Adrenal gland (tissue), 9 donors: ENCODE measurements at regions not wholly inside any gene's neighbourhood (a gene's known extent, or its start where the extent isn't known, plus 50 kb on each side); places are given as distances from the start of the nearest gene placed in this dataset.

Experiments
- DNase-seq, 7 donors: peaks; one replicate each; pipeline ENCODE4 v3.0.0-alpha.2; 2019 to 2020
- H3K27ac ChIP-seq, 5 donors: fragments of 200-600 bp; sonication (generic) in 4 of 5; 1 replicate in 3 of 5; 2 replicates in 2 of 5; pipeline versions ENCODE4 v1.5.1 to v1.8.0; 2016 to 2020; ENCODE audit warnings: mild to moderate bottlenecking in 1 of 5
- H3K27me3 ChIP-seq: fragments of 200-600 bp; 2 replicates; pipeline ENCODE4 v1.8.0; 2021
- H3K36me3 ChIP-seq, 2 donors: fragments of 200-600 bp; replicated peaks in 1 of 2; 1 replicate in 1 of 2; 2 replicates in 1 of 2; pipeline versions ENCODE4 v1.5.1 to v1.8.0; 2018 to 2022
- H3K4me1 ChIP-seq, 2 donors: fragments of 200-600 bp; replicated peaks in 1 of 2; 1 replicate in 1 of 2; 2 replicates in 1 of 2; pipeline versions ENCODE4 v1.5.1 to v1.8.0; 2018 to 2021
- H3K4me3 ChIP-seq, 4 donors: fragments of 200-600 bp; sonication (generic) in 3 of 4; one replicate each; pipeline ENCODE4 v1.5.1; 2016 to 2018
- H3K9me3 ChIP-seq, 3 donors: fragments of 200-600 bp; sonication (generic) in 1 of 3; replicated peaks in 1 of 3; 1 replicate in 2 of 3; 2 replicates in 1 of 3; pipeline versions ENCODE4 v1.5.1 to v1.8.0; 2016 to 2021
- POLR2A ChIP-seq, 2 donors: fragments of 450-650 bp; IDR thresholded peaks; one replicate each; pipeline ENCODE4 v1.6.1; 2017; ENCODE audit warnings: antibody characterized with exemption in 2 of 2, mild to moderate bottlenecking in 2 of 2, moderate library complexity in 1 of 2
- WGBS, 4 donors: extraction: QIAGEN DNeasy Blood & Tissue Kit in 2 of 4; methylation state at CpG; one replicate each; pipeline versions ENCODE4 v1.1.5 to v1.1.7; 2013 to 2017; 5-methylcytosine and 5-hydroxymethylcytosine counted together
- intact Hi-C, 2 donors: fragments of 100-400 bp; cut with DNase I; formaldehyde crosslinking; loops; one replicate each; pipeline versions ENCODE4 v1.14.1 to v1.15.0; 2022 to 2023
- TF ChIP-seq, protein P1 (sequence below), 6 experiments: fragments of 450-650 bp in 4 of 6; fragments of 200-600 bp in 2 of 6; sonication (generic) in 1 of 6; IDR thresholded peaks; 1 replicate in 5 of 6; 2 replicates in 1 of 6; pipeline versions ENCODE4 v1.5.1 to v1.8.0; 2016 to 2021; ENCODE audit warnings: antibody characterized with exemption in 6 of 6, mild to moderate bottlenecking in 2 of 6, moderate library complexity in 1 of 6
- donor health status: healthy with polysubstance abuse.
- donor health status: Bipolar disorder and iron deficiency.
- donor health status: DM: yes; HTN: yes; CAD: no.
- donor health status: DM: no; HTN: no; CAD: no.
- donor health status: DM: no; HTN: no; CAD: no.

DNA sequence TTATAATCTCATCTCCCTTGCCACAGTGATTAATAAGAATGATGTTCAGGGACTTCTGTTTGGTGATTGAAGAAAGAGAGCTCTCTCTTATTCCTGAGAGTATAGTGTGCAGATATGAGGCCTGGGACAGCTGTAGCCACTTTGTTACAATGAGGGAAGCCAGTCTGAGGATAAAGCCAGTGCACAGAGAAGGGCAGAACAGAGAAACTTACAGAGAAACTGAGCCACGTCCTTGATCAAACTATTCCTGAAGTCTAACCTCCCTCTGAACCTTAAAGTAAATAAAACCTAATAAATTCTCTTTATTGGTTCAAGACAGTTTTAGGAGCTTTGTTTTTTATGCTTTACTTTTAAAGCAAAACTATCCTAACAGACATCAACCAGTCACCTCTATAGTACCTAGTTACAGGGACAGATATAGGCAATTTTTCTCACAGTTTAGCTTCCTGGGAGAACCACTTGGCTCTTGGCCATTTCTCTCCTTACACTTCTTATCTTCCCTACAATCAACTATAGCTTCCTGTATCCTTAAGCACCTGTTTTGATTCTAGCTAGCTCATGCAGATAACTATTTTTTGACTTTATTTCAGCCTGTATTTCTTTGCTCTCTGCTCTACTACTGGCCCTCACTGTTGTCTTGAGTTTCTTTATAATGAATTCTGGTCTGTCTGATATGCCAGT, 284.4 kb downstream of the SHQ1 start:
- no peak for DNase-seq
- 79 to 100% (median 95%) methylated on average over 1 of the region's 1 CpG for WGBS, 4 donors
- Histone ChIP-seq H3K36me3 (no peaks in the 10 kb centered on the region), H3K27me3 (no peaks in the 10 kb centered on the region), H3K27ac (no peak overlapping the region), H3K4me3 (no peak overlapping the region), H3K9me3 (no peaks in the 10 kb centered on the region), H3K4me1 (no peaks in the 10 kb centered on the region)
- TF ChIP-seq, protein P1, sequence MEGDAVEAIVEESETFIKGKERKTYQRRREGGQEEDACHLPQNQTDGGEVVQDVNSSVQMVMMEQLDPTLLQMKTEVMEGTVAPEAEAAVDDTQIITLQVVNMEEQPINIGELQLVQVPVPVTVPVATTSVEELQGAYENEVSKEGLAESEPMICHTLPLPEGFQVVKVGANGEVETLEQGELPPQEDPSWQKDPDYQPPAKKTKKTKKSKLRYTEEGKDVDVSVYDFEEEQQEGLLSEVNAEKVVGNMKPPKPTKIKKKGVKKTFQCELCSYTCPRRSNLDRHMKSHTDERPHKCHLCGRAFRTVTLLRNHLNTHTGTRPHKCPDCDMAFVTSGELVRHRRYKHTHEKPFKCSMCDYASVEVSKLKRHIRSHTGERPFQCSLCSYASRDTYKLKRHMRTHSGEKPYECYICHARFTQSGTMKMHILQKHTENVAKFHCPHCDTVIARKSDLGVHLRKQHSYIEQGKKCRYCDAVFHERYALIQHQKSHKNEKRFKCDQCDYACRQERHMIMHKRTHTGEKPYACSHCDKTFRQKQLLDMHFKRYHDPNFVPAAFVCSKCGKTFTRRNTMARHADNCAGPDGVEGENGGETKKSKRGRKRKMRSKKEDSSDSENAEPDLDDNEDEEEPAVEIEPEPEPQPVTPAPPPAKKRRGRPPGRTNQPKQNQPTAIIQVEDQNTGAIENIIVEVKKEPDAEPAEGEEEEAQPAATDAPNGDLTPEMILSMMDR (IDR thresholded peaks at IDR 0.05) = no peak
- no peak for TF ChIP-seq POLR2A (IDR thresholded peaks at IDR 0.05)
- intact Hi-C loops = no loop called here

- H3K27me3 ChIP-seq = no peaks in the 10 kb centered on the region
- intact Hi-C loops = no loop called here
- DNase-seq = no peak
- TF ChIP-seq POLR2A (IDR thresholded peaks at IDR 0.05) = no peak
- TF ChIP-seq, protein P1 (IDR thresholded peaks at IDR 0.05) = no peak
- no peaks in the 10 kb centered on the region for H3K9me3 ChIP-seq
- no peak overlapping the region for H3K27ac ChIP-seq
- H3K36me3 ChIP-seq = no peaks in the 10 kb centered on the region
- WGBS, 4 donors = 88 to 91% (median 89%) methylated on average over 8 of the region's 8 CpGs
- H3K4me1 ChIP-seq = no peaks in the 10 kb centered on the region
- H3K4me3 ChIP-seq = no peak overlapping the region
These were observed 287.2 kb downstream of the SHQ1 start for GRCh38 chr3:72560846-72561675.

DNA sequence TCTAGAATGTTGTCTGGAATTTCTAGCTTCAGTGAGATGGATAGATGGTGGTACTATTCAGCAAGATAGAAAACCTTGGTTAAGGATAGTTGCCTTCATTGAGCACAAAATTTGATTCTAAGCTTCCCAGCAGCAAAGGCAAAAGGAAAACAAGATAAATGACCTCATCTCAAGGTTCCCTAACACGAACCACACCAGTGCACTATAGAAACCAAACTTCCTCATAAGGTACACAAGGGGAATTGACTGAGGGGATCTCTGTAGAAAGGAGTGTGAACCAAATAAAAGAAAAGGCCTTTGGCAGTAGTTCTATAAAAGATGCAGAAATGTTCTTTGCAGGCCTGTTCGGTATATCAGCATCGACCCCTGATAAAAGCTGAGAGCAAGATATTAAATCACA, 288.9 kb downstream of the SHQ1 start:
- DNase-seq = no peak

DNA sequence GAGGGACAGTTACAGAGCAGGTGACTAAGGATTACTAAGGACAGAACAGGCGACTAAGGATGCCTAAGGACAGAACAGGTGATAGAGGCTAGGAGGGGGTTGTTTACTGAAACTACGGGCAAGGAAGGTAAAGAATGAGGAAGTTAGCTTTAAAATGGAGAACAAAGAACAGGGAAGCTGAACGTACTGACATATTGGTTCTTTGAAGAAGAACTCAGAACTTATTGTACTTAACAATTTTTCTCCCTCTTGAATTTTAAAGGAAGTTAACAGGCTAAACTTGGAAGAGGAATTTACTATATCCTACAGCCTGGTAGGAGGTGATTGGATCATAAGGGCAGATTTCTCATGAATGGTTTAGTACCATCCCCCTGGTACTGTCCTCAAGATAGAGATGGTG, 290.2 kb downstream of the SHQ1 start:
- DNase-seq = no peak
- no peak overlapping the region for H3K27ac ChIP-seq
- intact Hi-C loops = no loop called here
- no peaks in the 10 kb centered on the region for H3K4me1 ChIP-seq
- H3K27me3 ChIP-seq = no peaks in the 10 kb centered on the region
- no peaks in the 10 kb centered on the region for H3K9me3 ChIP-seq
- H3K36me3 ChIP-seq = no peaks in the 10 kb centered on the region
- TF ChIP-seq, protein P1 (IDR thresholded peaks at IDR 0.05) = no peak
- no peak for TF ChIP-seq POLR2A (IDR thresholded peaks at IDR 0.05)
- 83 to 93% (median 83%) methylated on average over 3 of the region's 3 CpGs for WGBS, 4 donors
- no peak overlapping the region for H3K4me3 ChIP-seq

More for the DNA sequence above, 288.9 kb downstream of the SHQ1 start:
- no peaks in the 10 kb centered on the region for H3K36me3 ChIP-seq
- H3K4me1 ChIP-seq = no peaks in the 10 kb centered on the region
- H3K27ac ChIP-seq = no peak overlapping the region
- intact Hi-C loops = no loop called here
- H3K4me3 ChIP-seq = no peak overlapping the region
- 68 to 88% (median 70%) methylated on average over 3 of the region's 3 CpGs for WGBS, 4 donors
- no peak for TF ChIP-seq POLR2A (IDR thresholded peaks at IDR 0.05)
- TF ChIP-seq, protein P1 (IDR thresholded peaks at IDR 0.05) = no peak
- H3K9me3 ChIP-seq = no peaks in the 10 kb centered on the region
- H3K27me3 ChIP-seq = no peaks in the 10 kb centered on the region
